ENCODE measurements at regions not wholly inside any gene's neighbourhood (a gene's known extent, or its start where the extent isn't known, plus 50 kb on each side); places are given as distances from the start of the nearest gene placed in this dataset.

GRCh38 chr5:87788416-87788815, 375.7 kb upstream of the CCNH start:
- Histone ChIP-seq H3K27ac (no peak overlapping the region), H3K36me3 (no peaks in the 10 kb centered on the region), H3K4me3 (no peak overlapping the region), H3K27me3 (peaks cover 0 to 12% (median 3%) of the 10 kb centered on the region in 3 donors), H3K9me3 (no peaks in the 10 kb centered on the region), H3K4me1 (no peaks in the 10 kb centered on the region)
- intact Hi-C loops (cut with DNase I): no loop called here
- DNase-seq: no peak
- TF ChIP-seq CTCF (IDR thresholded peaks at IDR 0.05) (no peak), POLR2A (IDR thresholded peaks at IDR 0.05) (no peak)
- 50 to 66% methylated on average over 2 of the region's 2 CpGs for WGBS, 2 donors

GRCh38 chr5:87787625-87788256, 375.0 kb upstream of the CCNH start:
- Histone ChIP-seq H3K4me3 (no peak overlapping the region), H3K9me3 (no peaks in the 10 kb centered on the region), H3K27me3 (peaks cover 0 to 18% (median 3%) of the 10 kb centered on the region in 3 donors), H3K36me3 (no peaks in the 10 kb centered on the region), H3K4me1 (no peaks in the 10 kb centered on the region), H3K27ac (no peak overlapping the region)
- DNase-seq: no peak
- 44 to 47% methylated on average over 2 of the region's 2 CpGs for WGBS, 2 donors
- no peak for TF ChIP-seq POLR2A (IDR thresholded peaks at IDR 0.05)
- TF ChIP-seq POLR2AphosphoS5 (IDR thresholded peaks at IDR 0.05): no peak
- TF ChIP-seq EP300 (IDR thresholded peaks at IDR 0.05): no peak
- no peak for TF ChIP-seq CTCF (IDR thresholded peaks at IDR 0.05)
- intact Hi-C loops (cut with DNase I): no loop called here

- WGBS, 2 donors: 67 to 83% methylated on average over 4 of the region's 4 CpGs
These were observed 374.4 kb upstream of the CCNH start for GRCh38 chr5:87787086-87787485.

GRCh38 chr5:87786471-87786870, 373.7 kb upstream of the CCNH start:
- peaks cover 0 to 30% (median 8%) of the 10 kb centered on the region in 3 donors for H3K27me3 ChIP-seq
- intact Hi-C loops (cut with DNase I): no loop called here
- no peaks in the 10 kb centered on the region for H3K36me3 ChIP-seq
- no peak overlapping the region for H3K4me3 ChIP-seq
- H3K4me1 ChIP-seq: no peaks in the 10 kb centered on the region
- 54 to 57% methylated on average over 1 of the region's 1 CpG for WGBS, 2 donors
- H3K27ac ChIP-seq: no peak overlapping the region
- H3K9me3 ChIP-seq: no peaks in the 10 kb centered on the region
- DNase-seq: no peak
- TF ChIP-seq CTCF (IDR thresholded peaks at IDR 0.05) (no peak), EP300 (IDR thresholded peaks at IDR 0.05) (no peak), POLR2AphosphoS5 (IDR thresholded peaks at IDR 0.05) (no peak), POLR2A (IDR thresholded peaks at IDR 0.05) (no peak)

More at GRCh38 chr5:87787086-87787485, 374.4 kb upstream of the CCNH start:
- H3K27me3 ChIP-seq: peaks cover 0 to 25% (median 8%) of the 10 kb centered on the region in 3 donors
- no peak overlapping the region for H3K4me3 ChIP-seq
- intact Hi-C loops (cut with DNase I): no loop called here
- H3K9me3 ChIP-seq: no peaks in the 10 kb centered on the region
- no peak for DNase-seq
- TF ChIP-seq POLR2A (IDR thresholded peaks at IDR 0.05) (no peak), CTCF (IDR thresholded peaks at IDR 0.05) (no peak), EP300 (IDR thresholded peaks at IDR 0.05) (no peak), POLR2AphosphoS5 (IDR thresholded peaks at IDR 0.05) (no peak)
- no peaks in the 10 kb centered on the region for H3K4me1 ChIP-seq
- H3K27ac ChIP-seq: no peak overlapping the region
- no peaks in the 10 kb centered on the region for H3K36me3 ChIP-seq

Data from sigmoid colon (tissue), 6 donors.